ENCODE measurements at regions not wholly inside any gene's neighbourhood (a gene's known extent, or its start where the extent isn't known, plus 50 kb on each side); places are given as distances from the start of the nearest gene placed in this dataset.

- TF ChIP-seq CTCF (IDR thresholded peaks at IDR 0.05) (no peak), POLR2A (IDR thresholded peaks at IDR 0.05) (no peak)
These were observed 71.2 kb upstream of the SLCO4A1 start for GRCh38 chr20:62570897-62571668.
